ENCODE measurements at regions not wholly inside any gene's neighbourhood (a gene's known extent, or its start where the extent isn't known, plus 50 kb on each side); places are given as distances from the start of the nearest gene placed in this dataset.

DNA sequence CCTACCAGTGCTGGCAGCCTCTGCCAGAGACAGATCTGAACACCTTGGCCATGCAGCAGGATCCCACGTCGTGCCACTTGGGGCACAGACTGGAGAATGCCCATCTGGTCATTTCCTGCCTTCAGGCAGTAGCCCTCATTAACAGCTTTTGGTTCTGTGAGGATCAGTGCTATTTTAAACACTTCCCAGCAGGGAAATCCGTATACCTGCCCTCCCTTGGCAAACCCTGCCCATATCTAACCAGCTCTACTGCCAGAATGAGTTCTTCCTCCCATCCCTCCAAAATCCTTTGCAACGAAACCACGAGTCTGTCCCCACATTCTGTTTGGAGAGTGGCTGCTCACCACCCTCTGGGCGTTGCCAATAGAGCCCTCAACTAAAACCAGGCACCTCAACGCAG, 245.7 kb downstream of the ENGASE start:
- DNase-seq (ENCODE audit: low read depth): no peak
- TF ChIP-seq, protein P1, sequence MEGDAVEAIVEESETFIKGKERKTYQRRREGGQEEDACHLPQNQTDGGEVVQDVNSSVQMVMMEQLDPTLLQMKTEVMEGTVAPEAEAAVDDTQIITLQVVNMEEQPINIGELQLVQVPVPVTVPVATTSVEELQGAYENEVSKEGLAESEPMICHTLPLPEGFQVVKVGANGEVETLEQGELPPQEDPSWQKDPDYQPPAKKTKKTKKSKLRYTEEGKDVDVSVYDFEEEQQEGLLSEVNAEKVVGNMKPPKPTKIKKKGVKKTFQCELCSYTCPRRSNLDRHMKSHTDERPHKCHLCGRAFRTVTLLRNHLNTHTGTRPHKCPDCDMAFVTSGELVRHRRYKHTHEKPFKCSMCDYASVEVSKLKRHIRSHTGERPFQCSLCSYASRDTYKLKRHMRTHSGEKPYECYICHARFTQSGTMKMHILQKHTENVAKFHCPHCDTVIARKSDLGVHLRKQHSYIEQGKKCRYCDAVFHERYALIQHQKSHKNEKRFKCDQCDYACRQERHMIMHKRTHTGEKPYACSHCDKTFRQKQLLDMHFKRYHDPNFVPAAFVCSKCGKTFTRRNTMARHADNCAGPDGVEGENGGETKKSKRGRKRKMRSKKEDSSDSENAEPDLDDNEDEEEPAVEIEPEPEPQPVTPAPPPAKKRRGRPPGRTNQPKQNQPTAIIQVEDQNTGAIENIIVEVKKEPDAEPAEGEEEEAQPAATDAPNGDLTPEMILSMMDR (IDR thresholded peaks at IDR 0.05; ENCODE audit: low read length, missing control alignments): no peak
- H3K4me3 ChIP-seq (replicated peaks; ENCODE audit: low read depth, low read length): no peak overlapping the region

DNA sequence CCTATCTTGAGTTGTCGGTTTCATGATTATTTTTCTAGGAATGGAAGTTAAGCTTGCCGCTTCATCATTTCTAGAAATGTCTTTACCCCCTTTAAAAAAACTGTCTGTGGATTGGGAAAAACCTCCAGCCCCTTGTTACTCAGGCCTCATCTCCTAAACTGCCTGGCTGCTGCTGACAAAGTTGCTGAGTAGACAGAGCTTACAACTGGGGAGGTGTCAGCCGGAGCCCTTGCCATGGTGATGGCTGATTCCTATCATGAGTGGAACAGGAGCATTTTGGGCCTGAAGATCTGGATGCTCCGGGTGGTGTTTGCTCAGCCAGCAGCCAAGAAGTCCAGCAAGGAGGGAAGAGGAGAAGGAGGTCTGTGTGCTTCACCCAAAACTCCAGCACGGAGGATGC, 243.3 kb downstream of the ENGASE start:
- H3K4me3 ChIP-seq (replicated peaks; ENCODE audit: low read depth, low read length): no peak overlapping the region
- no peak for DNase-seq (ENCODE audit: low read depth)
- TF ChIP-seq, protein P1 (IDR thresholded peaks at IDR 0.05; ENCODE audit: low read length, missing control alignments): no peak

DNA sequence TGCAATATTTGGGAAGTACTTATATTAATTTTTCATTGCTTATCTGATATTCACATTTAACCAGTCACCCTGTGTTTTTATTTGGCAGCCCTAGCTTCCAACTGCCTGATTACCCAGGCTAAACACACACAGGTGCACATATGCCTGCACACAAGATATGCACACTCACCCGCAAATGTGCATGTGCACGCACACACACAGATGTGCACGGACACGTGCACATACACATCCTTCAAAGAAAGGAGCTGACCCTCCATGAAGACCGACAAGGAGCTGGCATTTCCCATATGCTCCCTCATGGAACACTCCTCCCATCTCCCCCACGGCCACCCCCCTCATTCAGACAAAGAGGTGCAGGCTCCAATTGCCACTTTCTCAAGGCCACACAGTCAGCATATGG, 242.2 kb downstream of the ENGASE start:
- no peak overlapping the region for H3K4me3 ChIP-seq (replicated peaks; ENCODE audit: low read depth, low read length)
- TF ChIP-seq, protein P1 (IDR thresholded peaks at IDR 0.05; ENCODE audit: low read length, missing control alignments): no peak
- DNase-seq (ENCODE audit: low read depth): no peak

DNA sequence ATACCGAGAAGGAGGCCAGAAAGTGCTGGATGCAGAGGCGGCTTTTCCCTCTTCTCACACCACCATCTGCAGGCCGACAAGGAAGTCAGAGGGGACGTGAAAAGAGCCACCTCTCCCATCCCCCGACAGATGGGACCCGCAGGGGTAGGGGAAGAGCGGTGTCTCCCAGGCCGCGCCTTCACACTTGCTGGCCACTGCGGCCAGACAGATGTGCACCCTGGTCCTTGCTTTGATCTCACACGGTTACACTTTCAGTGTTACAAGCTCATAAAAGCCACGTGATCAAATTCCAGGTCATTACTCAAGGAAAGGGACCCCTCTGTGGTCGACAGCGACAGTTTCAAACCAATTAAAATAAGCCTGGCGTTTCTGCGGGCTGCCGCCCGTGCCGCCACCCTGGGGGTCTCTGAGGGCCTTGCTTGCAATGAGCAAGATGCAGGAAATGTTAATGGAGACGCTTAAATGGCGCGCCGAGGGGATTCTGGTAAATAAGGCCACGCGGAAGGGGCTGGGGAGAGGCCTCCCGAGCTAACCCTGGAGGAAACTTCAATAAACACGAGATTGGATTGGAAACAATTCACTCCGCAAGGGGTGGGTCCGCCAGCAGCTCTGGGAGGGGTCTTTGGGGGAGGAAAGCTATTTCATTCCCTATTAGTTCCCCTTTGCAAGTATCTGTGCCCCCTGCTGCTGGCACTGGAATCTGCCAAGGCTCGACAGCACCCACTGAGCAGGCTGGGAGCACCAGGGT, 240.9 kb downstream of the ENGASE start:
- no peak overlapping the region for H3K4me3 ChIP-seq (replicated peaks; ENCODE audit: low read depth, low read length)
- DNase-seq (ENCODE audit: low read depth): no peak
- TF ChIP-seq, protein P1 (IDR thresholded peaks at IDR 0.05; ENCODE audit: low read length, missing control alignments): no peak

DNA sequence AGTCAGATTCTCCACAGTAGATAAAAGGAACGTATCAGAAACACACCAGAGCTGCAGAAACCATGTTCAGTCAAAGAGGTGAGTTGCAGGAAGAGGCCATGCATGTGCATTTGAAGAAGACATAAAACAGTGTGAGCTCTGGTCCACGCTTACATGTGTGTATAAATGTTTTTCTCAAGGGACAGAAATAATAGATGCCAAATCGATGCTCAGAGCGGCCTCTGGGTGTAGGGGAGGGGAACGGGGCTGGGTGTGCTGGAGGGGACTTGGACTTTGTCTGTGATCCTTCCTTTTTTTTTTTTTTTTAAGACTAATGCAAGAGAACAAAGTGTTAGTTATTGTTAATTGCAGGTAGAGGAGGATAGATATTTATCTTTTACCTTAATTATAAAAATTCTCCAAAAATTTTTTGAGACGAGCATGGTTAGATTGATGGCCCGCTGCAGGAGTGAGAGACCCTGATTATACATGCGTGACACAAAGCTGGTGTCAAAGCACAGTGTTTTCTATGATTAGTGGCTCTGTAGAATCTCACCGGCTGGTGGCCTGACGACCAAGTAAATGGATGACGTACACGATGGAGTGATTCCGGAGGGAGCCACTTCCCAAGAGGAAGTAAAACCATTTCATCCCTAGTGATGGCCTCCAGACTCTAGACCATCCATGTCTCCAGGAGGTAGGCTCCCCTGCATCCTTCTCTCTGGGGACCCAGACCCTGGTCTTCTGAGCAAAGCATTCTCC, 240.2 kb downstream of the ENGASE start:
- no peak overlapping the region for H3K4me3 ChIP-seq (replicated peaks; ENCODE audit: low read depth, low read length)
- no peak for DNase-seq (ENCODE audit: low read depth)
- TF ChIP-seq, protein P1 (IDR thresholded peaks at IDR 0.05; ENCODE audit: low read length, missing control alignments): no peak

DNA sequence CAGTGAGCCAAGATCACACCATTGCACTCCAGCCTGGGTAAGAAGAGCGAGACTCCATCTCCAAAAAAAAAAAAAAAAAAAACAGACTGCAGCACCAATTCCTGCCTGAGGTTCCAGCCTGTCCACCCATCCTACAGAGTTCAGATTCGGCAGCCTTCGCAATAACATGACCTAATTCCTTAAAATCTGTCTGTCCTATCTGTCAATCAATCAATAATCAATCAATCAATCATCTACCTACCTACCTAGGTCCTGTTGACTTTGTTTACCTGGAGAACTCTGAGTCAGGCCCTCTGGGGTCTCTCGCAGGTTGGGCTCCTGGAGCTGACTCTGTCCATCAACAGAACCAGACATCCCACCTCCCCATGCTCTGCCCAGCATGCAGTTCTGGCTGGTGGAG, 236.7 kb downstream of the ENGASE start:
- H3K4me3 ChIP-seq (replicated peaks; ENCODE audit: low read depth, low read length): no peak overlapping the region
- TF ChIP-seq, protein P1 (IDR thresholded peaks at IDR 0.05; ENCODE audit: low read length, missing control alignments): no peak
- DNase-seq (ENCODE audit: low read depth): no peak

All from fibroblast of pulmonary artery (primary cell).